Left colon (tissue), 2 donors: ENCODE measurements at regions not wholly inside any gene's neighbourhood (a gene's known extent, or its start where the extent isn't known, plus 50 kb on each side); places are given as distances from the start of the nearest gene placed in this dataset.

Source experiments
- ATAC-seq: fragments of 200-7000 bp; cut with Tn5 transposase; one replicate; pipeline ENCODE4 v1.9.1; 2020; ENCODE audit warnings: mild to moderate bottlenecking, moderate library complexity
- DNase-seq, 2 donors: peaks; one replicate each; pipeline ENCODE4 v3.0.0-alpha.2; 2020
- intact Hi-C, 2 donors: fragments of 100-400 bp; cut with DNase I in 1 of 2; cut with micrococcal nuclease in 1 of 2; formaldehyde crosslinking; loops; one replicate each; pipeline versions ENCODE4 v1.11.2 to v1.14.0; 2022; cut with DNase I, micrococcal nuclease
- donor health status: DM: no; HTN: no; CAD: no.
- donor health status: DM: yes; HTN: yes; CAD: no.

DNA sequence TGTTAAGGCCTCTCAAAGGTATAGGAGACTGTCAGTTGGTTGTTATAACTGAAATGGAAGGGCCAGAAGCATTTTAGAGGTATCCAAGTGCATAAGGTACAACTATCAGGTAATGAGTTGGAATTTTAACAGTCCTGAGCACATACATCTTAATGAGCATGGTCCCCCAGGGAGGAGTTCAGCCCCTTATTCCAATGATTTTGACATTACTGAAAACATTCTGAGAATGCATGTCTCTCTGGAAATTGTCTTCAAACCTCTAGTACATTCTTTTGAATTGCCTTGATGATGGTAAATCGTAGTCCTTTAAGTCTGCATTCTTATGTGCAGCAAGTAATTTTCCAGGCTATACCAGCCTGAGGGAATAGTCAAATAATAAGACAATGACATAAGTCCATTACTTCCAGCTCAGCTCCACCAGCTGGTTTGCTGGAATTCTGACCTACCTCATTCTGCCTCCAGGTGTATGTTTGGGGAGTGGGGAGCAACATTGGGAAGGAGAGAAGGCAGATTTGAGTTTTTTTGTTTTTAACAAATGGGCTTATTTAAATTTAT is 239.2 kb downstream of the MSRB3 start:
- no peak for ATAC-seq
- DNase-seq = no peak
- intact Hi-C loops = no loop called here

DNA sequence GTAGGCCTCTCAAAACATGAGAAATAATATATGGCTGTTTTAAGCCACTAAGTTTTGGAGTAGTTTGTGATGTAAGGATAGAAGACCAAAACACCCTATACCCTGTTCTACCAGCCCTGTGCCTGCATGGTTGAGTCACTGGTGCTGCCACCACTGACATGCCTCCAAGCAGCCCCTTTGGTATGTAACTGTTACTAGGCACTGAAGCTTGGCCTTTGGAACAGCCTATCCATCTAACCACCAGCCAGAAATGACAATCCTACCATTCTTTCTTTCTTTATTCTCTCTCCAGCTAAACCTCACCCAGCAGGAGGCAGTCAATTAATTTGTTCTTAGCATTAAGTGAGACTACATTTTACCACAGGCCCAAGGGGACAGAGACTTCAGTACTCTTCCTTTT is 240.3 kb downstream of the MSRB3 start:
- ATAC-seq = no peak
- intact Hi-C loops = no loop called here
- no peak for DNase-seq

DNA sequence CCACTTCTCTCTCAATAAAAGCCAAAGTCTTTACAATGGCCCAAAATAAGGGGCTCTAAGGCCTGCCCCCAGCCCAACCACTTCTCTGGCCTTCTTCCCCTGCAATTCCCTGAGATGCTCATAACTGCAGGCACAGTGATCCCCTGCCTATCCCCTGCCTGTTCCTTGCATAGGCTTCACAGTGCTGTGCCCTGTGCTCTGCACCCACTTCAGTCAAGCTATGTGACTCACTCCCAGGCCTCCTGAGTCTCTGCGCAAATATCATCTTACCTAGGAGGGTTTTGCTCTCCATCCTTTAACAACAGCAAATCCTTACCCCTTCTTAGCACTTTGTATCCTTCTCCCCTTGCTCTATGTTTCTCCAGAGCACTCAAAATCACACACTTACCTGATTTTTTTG is 242.2 kb downstream of the MSRB3 start:
- intact Hi-C loops = no loop called here
- DNase-seq (no peak), ATAC-seq (no peak)

DNA sequence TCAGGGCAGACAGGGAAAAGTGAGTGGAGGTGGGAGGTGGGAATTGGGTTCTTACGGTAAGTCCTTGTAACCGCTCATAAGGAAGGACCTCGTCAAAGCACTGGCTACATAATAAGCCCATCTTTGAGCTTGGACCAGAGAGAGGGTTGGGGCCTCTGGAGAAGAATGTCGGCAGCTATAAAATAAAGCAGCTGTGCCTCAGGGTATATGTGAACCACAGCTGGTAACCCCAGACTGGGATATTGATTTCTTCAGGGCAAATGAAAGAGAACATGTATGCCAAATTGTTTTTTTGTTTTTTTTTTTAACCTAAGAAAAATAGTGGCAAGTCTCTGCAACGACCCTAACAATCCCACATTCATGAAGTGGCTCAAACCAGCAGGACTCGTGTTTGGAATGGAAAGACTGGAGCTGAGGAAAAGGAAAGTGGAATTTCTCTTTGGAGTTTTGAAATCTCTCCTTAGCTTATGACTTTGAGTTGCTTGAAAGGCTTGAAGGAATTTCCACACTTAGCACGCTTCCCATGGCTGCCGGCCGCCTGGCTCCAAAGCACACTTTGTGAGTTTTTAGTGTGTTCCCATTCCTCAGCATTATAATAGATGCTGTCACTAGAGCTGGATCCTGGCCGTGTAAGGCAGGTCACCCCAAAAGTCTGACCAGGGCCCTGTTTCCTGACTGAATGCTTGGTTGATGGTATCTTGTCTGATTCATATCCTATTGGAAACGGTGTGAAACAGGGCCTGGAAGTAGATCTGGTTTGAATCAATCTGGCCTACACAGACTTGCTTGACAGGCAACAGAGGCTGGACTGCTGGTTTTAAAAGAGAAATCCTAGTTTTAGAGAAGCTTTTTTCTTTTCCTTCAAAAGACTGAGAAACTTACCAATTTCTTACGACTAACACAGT is 244.7 kb downstream of the MSRB3 start:
- DNase-seq (no peak), ATAC-seq (no peak)
- intact Hi-C loops = no loop called here

DNA sequence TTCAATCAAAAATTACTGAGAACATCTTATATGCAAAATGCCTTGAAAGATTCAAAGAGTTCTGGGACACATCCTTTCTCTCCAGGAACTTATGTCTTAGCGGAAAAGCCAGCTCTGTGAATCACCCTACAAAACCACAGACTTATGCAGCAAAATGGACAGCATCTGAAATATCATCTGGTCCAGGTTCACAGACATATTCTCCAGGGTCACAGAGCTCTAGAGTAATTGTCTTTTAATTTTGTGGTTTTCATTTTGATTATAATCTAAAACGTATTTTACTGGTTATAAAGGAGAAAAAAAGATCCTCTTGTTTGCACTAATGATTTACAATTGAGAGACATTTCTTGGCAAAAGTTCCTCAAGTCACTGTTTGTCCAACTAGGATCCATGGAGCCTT is 246.2 kb downstream of the MSRB3 start:
- no peak for DNase-seq
- ATAC-seq = no peak
- intact Hi-C loops = no loop called here

DNA sequence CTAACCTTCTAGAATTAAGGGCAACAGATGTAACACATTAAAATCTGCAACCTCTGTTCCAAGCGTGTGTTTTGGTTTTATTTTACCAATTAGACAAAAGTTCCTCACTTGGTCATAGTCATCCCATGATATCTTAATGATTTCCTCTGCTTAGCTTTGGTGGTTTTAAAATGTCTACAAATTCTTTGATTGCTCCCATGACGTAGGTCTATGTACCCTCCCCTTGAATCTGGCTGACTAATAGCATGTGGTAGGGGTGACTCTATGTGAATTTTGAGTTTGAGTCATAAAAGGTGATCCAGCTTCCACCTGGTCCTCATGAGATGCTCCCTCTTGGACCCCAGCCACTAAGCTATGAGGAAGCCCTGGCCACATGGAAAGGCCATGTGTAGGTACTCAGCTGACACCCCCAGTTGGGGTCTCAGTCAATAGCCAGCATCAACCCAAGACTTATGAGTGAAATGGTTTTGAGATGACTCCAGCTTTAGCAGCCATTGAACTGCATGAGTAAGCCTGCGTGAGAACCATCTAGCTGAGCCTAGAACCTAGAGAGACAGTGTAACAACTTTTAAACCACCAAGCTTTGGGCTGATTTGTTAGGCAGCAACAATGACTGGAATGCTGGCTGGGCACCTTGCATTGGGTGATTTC is 247.1 kb downstream of the MSRB3 start:
- ATAC-seq (no peak), DNase-seq (no peak)
- intact Hi-C loops = no loop called here

DNA sequence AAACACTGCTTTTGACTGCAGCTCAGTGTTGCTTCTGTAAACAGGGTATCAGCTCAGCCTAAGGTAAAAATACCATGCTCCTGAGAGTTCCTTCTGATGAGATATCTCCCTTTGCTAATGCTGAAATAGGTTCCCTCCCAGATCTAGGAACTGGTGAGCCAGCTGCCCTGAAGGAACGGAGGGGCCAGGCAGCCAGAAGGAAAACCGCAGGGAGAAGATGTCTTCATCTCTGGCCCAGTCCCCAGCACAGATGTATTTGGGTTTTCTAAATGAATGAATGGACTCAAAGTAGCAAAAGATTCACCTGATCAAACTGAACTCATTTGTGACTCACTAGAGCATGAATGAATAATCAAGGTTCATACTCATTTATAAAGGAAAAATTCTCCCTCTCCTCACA is 247.8 kb downstream of the MSRB3 start:
- DNase-seq = no peak
- intact Hi-C loops = no loop called here
- ATAC-seq = no peak

DNA sequence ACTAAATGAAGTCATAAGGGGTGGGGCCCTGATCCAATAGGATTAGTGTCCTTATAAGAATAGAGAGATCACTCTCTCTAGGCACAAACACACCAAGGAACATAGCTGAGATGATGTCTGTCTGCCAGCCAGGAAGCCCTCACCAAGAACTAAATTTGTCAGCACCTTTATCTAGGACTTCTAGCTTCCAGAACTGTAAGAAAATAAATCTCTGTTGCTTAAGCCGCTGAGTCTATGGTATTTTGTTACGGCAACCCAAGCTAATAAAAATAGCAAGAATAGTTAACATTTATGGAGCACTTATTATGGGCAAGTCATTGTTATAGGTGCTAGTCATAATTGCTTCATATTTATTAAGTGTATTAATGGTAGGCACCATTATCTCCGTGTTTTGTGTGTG is 249.6 kb downstream of the MSRB3 start:
- ATAC-seq (no peak), DNase-seq (no peak)
- intact Hi-C loops = no loop called here

DNA sequence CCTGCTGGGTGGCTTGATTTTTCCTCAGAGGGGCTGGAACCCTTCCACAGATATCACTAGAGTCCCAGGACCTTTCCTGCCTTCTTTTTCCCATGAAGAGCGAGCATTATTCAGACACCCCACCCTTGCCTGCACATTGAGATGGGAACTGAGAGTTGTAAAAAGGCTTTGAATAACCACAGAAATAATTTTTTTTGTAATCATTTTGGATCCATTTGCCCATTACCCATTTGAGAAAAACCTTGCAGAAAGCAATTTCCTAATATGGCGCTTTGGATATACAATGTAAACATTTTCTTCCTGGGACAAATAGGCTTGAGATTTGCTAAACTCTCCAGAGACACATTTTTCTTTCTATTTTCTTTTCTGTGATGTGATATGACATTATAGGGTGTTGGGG is 250.6 kb downstream of the MSRB3 start:
- intact Hi-C loops = no loop called here
- no peak for ATAC-seq
- DNase-seq = no peak

DNA sequence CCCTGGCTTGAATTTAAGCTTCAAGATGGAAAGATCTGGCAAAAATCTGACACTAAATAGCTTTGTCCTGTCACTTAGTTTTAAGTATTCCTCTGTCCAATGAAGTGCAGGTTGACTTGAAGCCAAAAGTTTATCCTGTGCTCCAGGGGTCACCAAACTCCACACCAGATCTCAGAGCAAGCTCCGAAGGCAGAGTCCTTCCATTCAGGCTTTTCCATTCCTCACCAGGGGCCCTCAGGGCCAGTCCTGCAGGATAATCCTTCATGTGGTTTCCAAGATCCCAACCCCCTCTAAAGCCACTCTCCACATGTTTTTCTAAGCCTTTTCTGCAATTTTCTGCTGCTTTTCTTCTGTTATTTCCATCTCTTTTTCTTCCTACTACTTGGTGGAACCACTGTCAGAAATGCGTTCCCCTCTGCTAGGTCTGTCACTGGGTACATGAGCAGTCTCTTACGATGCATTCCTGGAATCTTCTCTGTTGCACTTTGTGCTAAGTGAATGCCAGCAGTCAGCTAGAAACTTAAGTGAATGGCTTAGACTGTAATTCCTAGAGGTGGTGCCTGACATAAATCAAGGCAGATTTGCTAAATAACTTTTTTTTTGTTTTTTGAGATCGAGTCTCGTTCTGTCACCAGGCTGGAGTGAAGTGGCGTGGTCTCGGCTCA is 251.4 kb downstream of the MSRB3 start:
- DNase-seq (no peak), ATAC-seq (no peak)
- intact Hi-C loops = no loop called here

DNA sequence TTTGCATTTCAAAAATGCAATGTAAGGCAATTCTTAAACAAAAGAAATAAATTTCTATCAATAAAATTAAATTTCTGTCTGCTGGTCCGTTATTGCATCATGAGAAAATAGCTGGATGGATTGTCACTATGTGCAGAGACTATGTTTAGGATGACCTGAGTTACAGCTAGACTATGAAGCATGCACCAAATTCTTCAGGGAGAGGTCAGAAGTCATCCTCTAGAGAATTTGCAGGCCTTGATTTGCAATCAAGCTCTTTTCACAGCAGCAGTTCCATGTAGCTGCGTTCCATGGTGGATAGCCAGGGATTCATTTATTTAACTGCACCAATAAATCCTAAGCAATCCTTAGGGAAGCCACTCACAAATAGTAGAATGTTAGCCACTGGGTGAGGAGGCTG is 253.7 kb downstream of the MSRB3 start:
- ATAC-seq (no peak), DNase-seq (no peak)
- intact Hi-C loops = no loop called here

DNA sequence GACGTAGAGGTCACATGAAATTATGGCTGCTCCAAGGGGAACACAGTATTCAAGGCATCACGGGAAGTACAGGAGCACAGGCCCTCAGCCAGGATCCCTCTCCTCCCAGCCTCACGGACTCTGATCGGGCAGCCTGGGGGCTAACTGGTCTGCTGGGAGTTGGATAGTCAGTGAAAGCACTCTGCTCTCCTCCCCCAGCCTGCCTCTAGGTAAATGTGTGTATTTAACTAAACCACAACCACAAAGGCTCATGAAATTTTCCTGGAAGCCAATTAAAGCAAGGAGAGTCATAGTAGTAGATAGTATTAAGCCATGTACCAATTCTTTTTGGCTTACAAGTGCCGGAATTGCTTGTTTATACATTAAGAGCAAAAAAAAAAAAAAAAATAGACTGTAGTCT is 254.3 kb downstream of the MSRB3 start:
- ATAC-seq = no peak
- no peak for DNase-seq
- intact Hi-C loops = no loop called here

DNA sequence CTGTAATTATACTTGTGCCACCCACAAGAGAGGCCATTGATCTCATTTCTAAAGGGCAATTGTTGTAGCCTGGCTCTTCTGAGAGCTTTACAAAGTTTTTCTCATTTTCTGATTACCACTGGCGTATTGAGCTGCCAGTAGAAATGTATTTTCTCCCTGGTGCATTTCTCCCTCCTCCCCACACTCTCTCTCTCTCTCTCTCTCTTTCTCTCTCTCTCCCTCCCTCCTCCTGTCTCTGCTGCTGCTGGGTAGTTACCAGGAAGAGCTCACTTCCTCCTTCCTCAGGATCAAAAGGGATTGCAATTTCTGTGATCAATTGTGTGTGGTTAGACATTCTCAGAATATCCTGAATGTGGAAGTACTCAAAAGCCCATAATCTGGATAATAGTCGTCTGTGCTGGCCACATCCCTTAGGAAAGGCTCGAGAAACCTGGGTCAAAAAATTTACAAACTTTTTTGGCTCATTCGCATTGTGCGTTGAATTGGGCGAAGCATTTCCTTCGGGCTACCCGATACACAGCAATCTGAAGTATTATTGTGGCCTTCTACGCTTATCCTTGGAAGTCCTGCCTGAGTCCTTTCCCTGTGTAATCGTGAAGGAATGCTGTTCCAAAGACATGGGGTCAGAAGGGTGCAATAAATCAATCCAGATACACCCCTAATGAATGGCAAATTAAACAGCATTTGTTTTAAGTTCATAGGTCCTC is 254.8 kb downstream of the MSRB3 start:
- ATAC-seq = no peak
- DNase-seq = no peak
- intact Hi-C loops = no loop called here

DNA sequence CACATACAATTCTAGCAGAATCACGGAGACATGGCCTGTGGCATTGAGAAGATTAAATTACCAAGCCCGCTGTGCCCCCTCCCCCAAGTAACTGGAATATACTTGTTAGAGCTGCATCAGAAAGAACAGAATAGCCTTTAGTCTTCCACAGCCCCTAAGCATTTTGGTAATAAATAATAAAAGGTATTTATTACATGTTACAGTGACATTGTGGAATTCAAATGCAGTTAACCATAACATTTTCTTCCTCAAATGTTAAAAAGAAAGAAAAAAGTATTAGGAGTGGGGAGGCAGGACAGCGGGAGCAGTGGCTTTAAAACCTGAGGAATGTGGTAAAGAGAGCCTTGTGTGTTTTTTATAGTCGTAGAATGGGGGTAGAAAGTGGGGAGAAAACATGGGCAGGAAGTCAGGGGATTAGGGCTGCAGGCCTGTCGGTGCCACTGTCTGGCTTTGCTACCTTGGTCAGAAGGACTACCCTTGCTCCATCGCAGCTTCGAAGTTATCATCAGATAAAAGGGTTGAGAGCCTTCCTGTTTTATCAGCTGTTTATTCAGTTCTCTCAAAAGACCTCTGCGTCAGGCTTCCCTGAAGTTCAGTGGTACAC is 255.9 kb downstream of the MSRB3 start:
- intact Hi-C loops = no loop called here
- ATAC-seq = no peak
- DNase-seq = no peak

DNA sequence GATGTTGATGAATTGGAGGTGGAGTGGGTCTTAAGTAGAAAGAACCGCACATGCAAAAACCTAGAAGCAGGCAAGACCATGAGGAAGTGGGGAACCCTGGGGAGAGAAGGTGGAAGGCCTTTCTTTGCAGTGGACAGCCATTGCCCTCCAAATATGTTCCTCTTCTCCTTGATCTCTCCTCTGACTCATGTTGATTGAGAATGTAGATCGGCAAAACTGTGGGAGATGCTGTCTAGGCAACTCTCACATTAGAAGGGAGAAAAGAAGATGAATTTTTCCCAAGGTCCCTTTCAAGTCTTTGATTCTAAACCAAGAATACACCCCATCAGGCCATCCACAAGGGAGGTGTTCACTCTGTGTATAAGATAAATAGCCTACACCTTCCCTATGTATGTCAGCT is 257.5 kb downstream of the MSRB3 start:
- no peak for DNase-seq
- intact Hi-C loops = no loop called here
- ATAC-seq = no peak

DNA sequence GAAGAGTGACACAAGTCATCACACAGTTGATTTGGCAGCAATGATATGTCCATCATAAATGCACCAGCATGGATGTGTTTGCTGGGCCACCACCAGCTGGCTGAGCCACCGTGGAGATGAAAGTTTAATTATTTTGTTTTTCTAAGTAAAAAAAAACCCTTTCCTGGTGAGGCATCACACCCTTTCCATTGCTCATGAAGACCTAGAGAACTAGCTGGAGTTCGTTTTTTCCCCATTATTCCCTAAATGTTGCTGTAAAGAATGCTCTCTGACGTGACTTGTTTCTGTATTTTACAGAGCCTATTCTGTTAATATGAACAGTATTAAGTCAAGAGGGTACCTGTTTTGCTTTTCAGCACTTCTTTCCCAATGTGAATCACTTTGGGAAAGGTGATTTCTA is 257.9 kb downstream of the MSRB3 start:
- no peak for ATAC-seq
- intact Hi-C loops = no loop called here
- no peak for DNase-seq

DNA sequence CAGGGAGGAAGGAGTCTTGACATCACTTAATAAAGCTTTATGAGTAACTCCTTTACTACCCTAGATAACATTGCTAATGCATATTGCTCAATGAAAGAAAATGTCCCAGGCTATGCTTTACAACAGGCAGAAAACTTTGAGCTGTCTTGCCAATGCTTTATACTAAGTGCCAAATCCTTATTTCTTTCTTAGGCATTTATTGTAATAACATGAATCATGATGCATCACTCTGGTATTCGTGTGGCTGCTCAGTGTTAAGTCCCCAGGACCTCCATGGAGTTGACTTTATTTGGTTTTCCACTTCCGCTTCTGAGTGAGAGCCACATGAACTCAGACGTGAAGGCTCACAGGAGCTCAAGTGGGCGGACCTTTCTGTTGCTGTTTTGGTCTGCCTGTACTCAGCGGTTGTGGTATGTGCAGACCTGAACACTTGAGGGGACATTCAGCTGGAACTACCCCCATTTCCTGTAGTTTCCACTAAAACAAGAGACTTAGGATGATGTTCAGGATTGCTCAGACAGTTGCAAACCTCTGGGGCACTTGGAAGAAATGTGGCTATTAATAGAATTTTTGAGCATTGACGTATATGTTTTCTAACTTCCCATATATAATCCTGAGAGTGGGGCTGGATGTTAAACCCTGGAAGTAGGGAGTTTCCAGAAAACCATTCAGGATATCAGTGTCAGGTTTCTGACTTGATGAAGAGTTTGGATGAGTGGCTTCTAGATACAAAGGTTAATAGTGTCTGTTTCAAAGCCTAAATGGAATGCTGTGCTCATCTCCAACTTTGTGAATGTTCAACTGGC is 258.6 kb downstream of the MSRB3 start:
- DNase-seq (peak in 1 of 2 donors; percentile 24), ATAC-seq (no peak)
- intact Hi-C loops = no loop called here

DNA sequence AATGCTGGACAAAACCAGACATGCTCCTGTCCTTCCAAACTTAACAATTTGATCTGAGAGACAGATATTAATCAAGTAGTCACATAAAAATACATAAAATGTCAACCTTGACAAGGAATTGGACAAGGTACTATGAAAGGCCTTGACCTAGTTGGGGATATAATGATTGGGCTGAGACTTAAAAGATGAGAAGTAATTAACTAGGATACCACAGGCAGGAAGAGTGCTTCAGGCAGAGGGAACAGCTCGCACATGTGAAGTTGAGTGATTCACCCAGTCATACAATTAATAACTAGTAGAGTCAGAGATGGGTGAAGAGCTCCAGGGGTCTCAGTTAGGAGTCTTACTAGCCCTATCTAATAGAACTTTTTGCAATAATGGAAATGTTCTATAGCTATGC is 259.5 kb downstream of the MSRB3 start:
- intact Hi-C loops = no loop called here
- no peak for ATAC-seq
- DNase-seq = no peak
